ENCODE measurements at regions not wholly inside any gene's neighbourhood (a gene's known extent, or its start where the extent isn't known, plus 50 kb on each side); places are given as distances from the start of the nearest gene placed in this dataset.

DNA sequence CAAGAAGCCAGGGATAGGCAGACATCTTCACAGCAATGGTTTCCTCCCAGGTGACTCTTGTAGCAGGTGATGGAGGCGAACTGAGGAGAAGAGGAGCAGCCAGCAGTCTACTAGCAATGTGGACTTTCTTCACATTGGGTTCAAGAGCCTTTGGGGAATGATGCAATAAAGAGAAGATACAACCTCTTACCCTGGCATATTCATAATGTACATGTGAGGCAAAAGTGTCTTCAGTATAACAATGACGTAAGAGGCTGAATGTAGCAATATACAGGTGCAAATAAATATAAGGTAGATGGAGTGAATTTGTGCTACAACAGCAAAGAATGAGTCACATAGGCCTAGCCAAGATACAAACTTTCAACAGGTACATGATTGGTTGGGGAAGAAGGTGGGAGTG is 70.9 kb upstream of the SOX9 start:
- DNase-seq (ENCODE audit: extremely low read depth, low read depth), result no peak

DNA sequence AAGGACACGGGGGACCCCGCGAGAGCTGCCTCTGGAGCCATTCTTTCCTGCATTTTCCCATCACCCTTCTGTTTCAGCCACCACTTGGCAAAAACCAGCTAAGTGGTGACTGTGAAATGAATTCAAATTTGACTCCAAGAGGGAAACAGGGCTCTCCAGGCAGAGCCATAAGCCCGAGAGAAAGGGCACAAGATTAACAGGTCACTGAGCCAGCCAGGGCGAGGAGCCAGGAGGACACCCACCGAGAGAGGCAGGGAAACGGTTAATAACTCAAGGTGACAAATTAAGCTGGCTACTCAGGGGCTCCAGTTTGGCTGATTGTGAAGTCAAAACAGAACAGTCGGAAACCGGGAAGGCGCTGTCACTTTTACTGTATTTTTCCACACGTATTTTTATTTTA is 67.8 kb upstream of the SOX9 start:
- DNase-seq (ENCODE audit: extremely low read depth, low read depth), result no peak

GRCh38 chr17:72053449-72053848 is 67.4 kb upstream of the SOX9 start:
- no peak for DNase-seq (ENCODE audit: extremely low read depth, low read depth)

- DNase-seq (ENCODE audit: extremely low read depth, low read depth), result no peak
Measured at GRCh38 chr17:72056155-72056554, 64.7 kb upstream of the SOX9 start.

DNA sequence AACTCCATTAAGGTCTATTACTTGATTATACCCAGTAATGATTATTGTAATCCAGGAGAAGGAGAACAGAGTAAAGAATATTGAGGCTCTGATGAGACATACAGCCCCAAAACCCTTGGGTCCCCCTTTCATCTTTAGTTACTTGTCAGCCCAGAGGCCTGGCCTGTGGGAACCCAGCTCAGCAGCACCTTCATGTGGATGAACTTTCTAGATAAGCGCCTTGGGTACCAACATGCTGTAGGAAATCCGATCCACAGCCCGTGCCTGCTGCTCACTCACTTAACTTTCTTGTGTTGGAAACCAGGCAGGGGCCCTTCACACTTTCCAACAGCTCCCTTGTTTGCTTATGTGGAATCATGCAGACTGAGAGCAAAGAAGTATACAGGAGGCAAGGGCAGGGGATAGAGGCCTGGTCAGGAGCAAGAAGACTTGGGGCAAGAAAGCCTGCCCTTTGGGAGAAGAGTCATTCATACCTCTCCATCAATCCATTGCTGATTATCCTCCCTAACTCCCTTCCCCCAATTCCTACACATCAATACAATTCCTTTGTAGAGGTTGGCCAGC is 64.0 kb upstream of the SOX9 start:
- no peak for DNase-seq (ENCODE audit: extremely low read depth, low read depth)

- DNase-seq (ENCODE audit: extremely low read depth, low read depth), result no peak
Measured at GRCh38 chr17:72060084-72060483, 60.7 kb upstream of the SOX9 start.

DNA sequence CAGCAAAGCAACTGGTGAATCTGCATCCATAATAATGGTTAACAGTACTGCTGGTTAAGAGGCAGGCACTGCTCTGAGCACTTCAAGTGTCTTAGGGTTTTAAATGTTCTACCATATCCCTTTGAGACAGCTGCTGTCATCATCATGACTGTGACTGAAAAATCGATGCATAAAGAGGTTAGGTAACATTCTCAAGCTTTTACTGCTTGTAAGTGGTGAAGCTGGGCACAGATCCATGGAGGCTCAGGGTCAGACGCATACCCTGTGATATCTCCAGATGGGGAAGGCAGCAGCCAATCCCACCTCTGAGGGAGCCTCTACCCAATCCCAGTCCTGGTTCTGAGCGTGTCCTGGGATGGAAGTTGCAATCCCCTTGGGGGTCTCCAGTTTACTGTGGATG is 57.6 kb upstream of the SOX9 start:
- DNase-seq (ENCODE audit: extremely low read depth, low read depth), result no peak

DNA sequence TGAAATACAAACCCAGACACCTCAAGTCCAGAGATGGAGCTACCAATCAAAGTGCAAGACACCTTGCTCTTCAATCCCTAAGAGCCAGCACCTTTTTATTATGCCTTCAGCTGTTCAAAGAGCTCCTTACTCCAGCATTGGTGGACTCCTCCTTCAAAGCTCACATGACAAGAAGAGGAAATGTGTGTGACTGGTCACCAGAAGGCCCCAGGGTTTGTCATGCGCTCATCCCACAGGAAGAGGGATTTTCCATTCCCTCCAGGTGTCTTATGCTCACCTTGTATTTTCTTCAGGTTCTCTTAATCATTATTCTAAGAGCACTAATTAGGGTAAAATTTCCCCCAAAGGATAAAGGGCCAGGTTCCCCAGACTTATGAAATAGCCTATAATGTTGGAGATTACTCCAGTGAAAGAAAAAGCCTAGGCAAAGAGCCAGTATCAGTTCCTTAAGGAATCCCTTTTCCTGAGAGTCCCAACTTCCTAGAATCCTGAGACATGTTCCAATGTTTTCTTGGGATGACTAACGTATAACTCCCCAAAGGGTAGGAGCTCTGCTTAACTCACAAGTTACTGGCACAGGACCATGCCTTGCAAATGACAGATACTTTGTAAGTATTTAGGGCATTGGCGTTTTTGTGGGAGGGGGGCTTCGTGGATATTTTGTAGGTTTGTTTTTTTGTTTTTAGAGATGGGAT is 56.9 kb upstream of the SOX9 start:
- no peak for DNase-seq (ENCODE audit: extremely low read depth, low read depth)

DNA sequence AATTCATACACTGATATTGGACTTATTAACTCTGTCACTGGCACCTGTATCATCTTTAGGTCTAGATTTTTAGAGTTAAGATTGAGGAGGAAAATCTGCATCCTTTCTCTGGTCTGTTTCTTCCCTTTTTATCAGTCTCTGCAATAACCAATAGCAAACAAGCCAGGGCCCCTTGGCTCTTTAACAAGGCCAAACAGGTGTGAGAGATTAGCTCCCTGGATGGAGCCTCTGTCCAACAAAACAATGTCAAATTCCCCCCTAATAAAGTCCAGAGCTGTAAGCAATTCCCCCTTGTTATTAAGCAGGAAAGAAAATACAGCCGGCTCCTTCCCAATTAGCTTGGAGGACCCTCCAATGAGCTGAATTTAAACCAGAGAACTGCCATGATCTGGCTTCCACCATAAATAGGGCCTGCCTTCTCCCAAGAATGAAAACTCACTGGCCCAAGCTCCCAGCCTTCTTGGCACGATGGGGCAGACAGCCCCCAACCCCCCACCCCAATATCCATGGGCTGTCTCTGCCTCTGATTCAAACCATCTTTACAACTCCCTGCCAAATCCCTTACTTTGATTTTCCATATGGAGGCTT is 56.1 kb upstream of the SOX9 start:
- DNase-seq (ENCODE audit: extremely low read depth, low read depth), result no peak

GRCh38 chr17:72065556-72065955 is 55.3 kb upstream of the SOX9 start:
- no peak for DNase-seq (ENCODE audit: extremely low read depth, low read depth)

DNA sequence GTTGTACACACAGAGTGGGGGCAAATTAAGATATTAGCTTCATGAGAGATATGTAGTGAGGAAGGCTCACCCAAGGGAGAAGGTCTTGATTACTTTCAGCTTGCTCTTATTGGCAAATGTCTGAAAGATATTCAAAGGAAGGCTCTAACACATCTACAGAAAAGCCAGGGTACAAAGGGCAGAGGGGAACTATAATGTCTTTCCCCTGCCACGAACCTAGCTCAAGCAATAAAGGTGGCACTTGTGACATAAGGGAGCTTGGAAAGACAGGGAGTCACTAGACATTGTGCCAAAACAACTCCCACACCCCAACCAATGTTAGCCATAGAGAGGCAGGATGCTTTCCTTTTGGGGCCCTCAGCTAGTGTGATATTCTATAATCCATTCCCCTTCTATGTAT is 52.2 kb upstream of the SOX9 start:
- no peak for DNase-seq (ENCODE audit: extremely low read depth, low read depth)

DNA sequence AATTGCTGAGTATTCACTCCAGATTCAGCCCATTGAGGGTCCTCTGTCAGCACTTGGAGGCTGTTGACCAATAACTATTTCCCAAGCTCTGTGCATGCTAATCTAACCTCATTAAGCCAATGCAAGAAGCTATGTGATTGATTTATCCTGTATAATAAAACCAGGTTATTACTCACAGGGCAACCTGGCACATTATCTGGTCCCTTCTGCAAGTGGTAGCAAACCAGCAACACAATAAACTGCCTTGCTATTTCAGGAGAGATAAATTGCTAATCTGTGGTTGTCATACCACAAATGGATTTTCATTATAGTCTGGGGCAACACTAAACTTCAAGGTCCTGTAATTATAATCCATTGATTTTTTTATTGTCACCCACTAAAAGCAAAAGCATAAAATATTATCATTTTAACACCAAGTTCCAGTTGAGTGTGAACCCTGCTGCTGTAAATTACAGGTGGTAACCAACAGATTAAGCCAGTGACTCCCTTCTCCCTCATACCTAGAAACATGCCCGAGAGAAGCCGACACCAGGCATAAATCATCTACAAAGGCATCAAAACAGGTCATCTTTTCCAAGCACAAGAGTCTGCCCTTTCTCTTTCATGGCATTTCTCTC is 51.1 kb upstream of the SOX9 start:
- DNase-seq (ENCODE audit: extremely low read depth, low read depth), result no peak

Small RNA genes in the stretch of these regions (small RNA-seq; reads per million reads assigned to genes)
- 0 reads per million in 2 experiments for gene RNU7-155P
